Endothelial cell of umbilical vein (primary cell): ENCODE measurements at regions not wholly inside any gene's neighbourhood (a gene's known extent, or its start where the extent isn't known, plus 50 kb on each side); places are given as distances from the start of the nearest gene placed in this dataset.

Source experiments
- BruUV-seq: library from RNA; stranded (reverse); fragments of 400-500 nt; replicated peaks from 2 replicates; lab custom pipeline; 2021; lab: Mats Ljungman, UMichigan
- CTCF ChIA-PET: fragments of 300-600, 350-600 bp; sonication (Branson Sonifier 250); formaldehyde crosslinking; loops from one replicate; lab custom pipeline; 2021; ENCODE audit warnings: antibody characterized with exemption, inconsistent platforms; lab: Charles Lee
- POLR2A ChIA-PET: fragments of 300-600, 350-600 bp; sonication (Branson Sonifier 250); formaldehyde crosslinking; loops from one replicate; lab custom pipeline; 2021; ENCODE audit warnings: antibody characterized with exemption, inconsistent platforms; lab: Charles Lee
- DNase-seq: peaks from one replicate; pipeline ENCODE4 v3.0.0-alpha.2; 2011; ENCODE audit warnings: low read depth, low spot score
- FAIRE-seq: peaks from 2 replicates; lab custom pipeline; 2011; peaks lifted over from hg19 to GRCh38; lab: Jason Lieb, UNC
- H2AFZ ChIP-seq: 2 replicates; pipeline ENCODE4 v1.6.0; 2012; ENCODE audit warnings: low read depth, low read length, control low read depth, inconsistent platforms
- H3K27ac ChIP-seq: 2 replicates; pipeline ENCODE4 v1.5.1; 2011; ENCODE audit warnings: low read depth, mild to moderate bottlenecking, control low read depth, low read length, moderate library complexity; ENCODE audit not compliant: insufficient read depth
- H3K27me3 ChIP-seq, 2 experiments: 2 replicates each; pipeline versions ENCODE4 v1.6.0 to v1.6.1; 2011; ENCODE audit warnings: low read length in 2 of 2, mixed read lengths in 1 of 2; ENCODE audit not compliant: control insufficient read depth in 2 of 2, insufficient read depth in 2 of 2
- H3K36me3 ChIP-seq, 2 experiments: 2 replicates in 1 of 2; 3 replicates in 1 of 2; pipeline ENCODE4 v1.5.1; 2011; ENCODE audit warnings: low read length in 2 of 2, mild to moderate bottlenecking in 1 of 2, moderate library complexity in 1 of 2; ENCODE audit not compliant: control insufficient read depth in 2 of 2, insufficient read depth in 2 of 2; ENCODE audit errors: extremely low read depth in 1 of 2
- H3K4me1 ChIP-seq: 3 replicates; pipeline ENCODE4 v1.5.1; 2011; ENCODE audit warnings: mild to moderate bottlenecking, low read length; ENCODE audit not compliant: control insufficient read depth, insufficient read depth; ENCODE audit errors: extremely low read depth
- H3K4me2 ChIP-seq: 2 replicates; pipeline ENCODE4 v1.6.1; 2011; ENCODE audit warnings: low read length, control low read depth, mixed read lengths; ENCODE audit not compliant: insufficient read depth
- H3K4me3 ChIP-seq, 3 experiments: fragments of 200-600 bp in 1 of 3; sonication (generic), shearing (Covaris generic) in 1 of 3; replicated peaks in 1 of 3; 2 replicates each; pipeline ENCODE4 v1.5.1; 2011 to 2016; ENCODE audit warnings: control low read depth in 3 of 3, low read length in 3 of 3, mild to moderate bottlenecking in 2 of 3, inconsistent platforms in 1 of 3, low read depth in 1 of 3, moderate library complexity in 1 of 3; ENCODE audit not compliant: insufficient read depth in 1 of 3
- H3K79me2 ChIP-seq: 2 replicates; pipeline ENCODE4 v1.6.0; 2012; ENCODE audit warnings: low read length, inconsistent platforms; ENCODE audit not compliant: control insufficient read depth, insufficient read depth
- H3K9ac ChIP-seq: replicated peaks from 2 replicates; pipeline ENCODE3; 2011; ENCODE audit warnings: low read length, control low read depth; ENCODE audit not compliant: insufficient read depth; ENCODE audit errors: extremely low read depth
- H3K9me1 ChIP-seq: replicated peaks from 3 replicates; pipeline ENCODE4 v1.6.0; 2011; ENCODE audit warnings: mild to moderate bottlenecking, low read length; ENCODE audit not compliant: control insufficient read depth, insufficient read depth; ENCODE audit errors: extremely low read depth
- H3K9me3 ChIP-seq: replicated peaks from 2 replicates; pipeline ENCODE4 v1.5.1; 2012; ENCODE audit warnings: low read length, inconsistent platforms; ENCODE audit not compliant: control insufficient read depth, insufficient read depth
- H4K20me1 ChIP-seq: replicated peaks from 2 replicates; pipeline ENCODE3; 2011; ENCODE audit warnings: mild to moderate bottlenecking, low read length; ENCODE audit not compliant: control insufficient read depth, insufficient read depth; ENCODE audit errors: extremely low read depth
- CTCF ChIP-seq, 2 donors: IDR thresholded peaks; 1 replicate in 1 of 2; 2 replicates in 1 of 2; pipeline ENCODE4 v1.5.1; 2011; ENCODE audit warnings: low read length in 2 of 2, mild to moderate bottlenecking in 2 of 2, moderate library complexity in 2 of 2, control low read depth in 1 of 2, inconsistent platforms in 1 of 2, low read depth in 1 of 2; ENCODE audit not compliant: insufficient read depth in 1 of 2; ENCODE audit errors: extremely low read depth in 1 of 2
- FOS ChIP-seq: IDR thresholded peaks from 2 replicates; pipeline ENCODE4 v1.6.1; 2011; ENCODE audit warnings: mild to moderate bottlenecking, low read length, moderate library complexity, borderline replicate concordance; ENCODE audit not compliant: insufficient read depth
- GATA2 ChIP-seq: IDR thresholded peaks from 2 replicates; pipeline ENCODE4 v1.7.0; 2011; ENCODE audit warnings: low read depth, mild to moderate bottlenecking, moderate library complexity, mixed read lengths, low read length; ENCODE audit not compliant: insufficient read length, insufficient read depth
- POLR2A ChIP-seq: IDR thresholded peaks from 2 replicates; pipeline ENCODE4 v1.6.1; 2012; ENCODE audit warnings: low read depth, mild to moderate bottlenecking, control low read depth, low read length
- POLR2AphosphoS5 ChIP-seq: IDR thresholded peaks from 2 replicates; pipeline ENCODE4 v1.6.1; 2012; ENCODE audit warnings: low read depth, mild to moderate bottlenecking, control low read depth, low read length, moderate library complexity; ENCODE audit not compliant: insufficient read depth
- dilution Hi-C: fragments of 300-500 bp; cut with MboI; formaldehyde crosslinking; loops from one replicate; pipeline ENCODE4 v1.15.0; 2019; ENCODE audit warnings: low sequenced_read_pairs; ENCODE audit not compliant: extremely low pct_ligation_motif_present
- intact Hi-C: fragments of 100-400 bp; cut with micrococcal nuclease; formaldehyde crosslinking; loops from one replicate; pipeline ENCODE4 v1.10.0; 2022
- TF ChIP-seq, protein P1 (sequence below): IDR thresholded peaks from 2 replicates; pipeline ENCODE4 v1.6.1; 2011; ENCODE audit not compliant: insufficient read depth, insufficient read length

GRCh38 chr6:92114091-92114675, 1305.2 kb downstream of the EPHA7 start:
- CTCF ChIA-PET = interaction anchor here (1.5 kb wide), 1 partner anchor 531 kb away, joined by 4 read pairs; no protein-coding TSS in a partner anchor
- dilution Hi-C loops (no loop called here), intact Hi-C loops (no loop called here)
- no peak overlapping the region for H2AFZ ChIP-seq
- POLR2A ChIA-PET = no interaction called here
- TF ChIP-seq, protein P1, sequence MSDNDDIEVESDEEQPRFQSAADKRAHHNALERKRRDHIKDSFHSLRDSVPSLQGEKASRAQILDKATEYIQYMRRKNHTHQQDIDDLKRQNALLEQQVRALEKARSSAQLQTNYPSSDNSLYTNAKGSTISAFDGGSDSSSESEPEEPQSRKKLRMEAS = no peak
- no peak for TF ChIP-seq FOS
- TF ChIP-seq CTCF (IDR thresholded peaks at IDR 0.05; ENCODE audit: extremely low read depth in 1 of 2, insufficient read depth in 1 of 2, low read depth in 1 of 2, low read length in 2 of 2) = no peak
- TF ChIP-seq POLR2AphosphoS5 = no peak
- TF ChIP-seq POLR2A = no peak
- no peak for TF ChIP-seq GATA2
- no peaks in the 10 kb centered on the region for H3K36me3 ChIP-seq
- FAIRE-seq (no peak), DNase-seq (no peak)
- H3K9me1 ChIP-seq = no peaks in the 10 kb centered on the region
- no peaks in the 10 kb centered on the region for H4K20me1 ChIP-seq
- H3K27ac ChIP-seq = no peak overlapping the region
- no peaks in the 10 kb centered on the region for H3K4me1 ChIP-seq
- H3K4me2 ChIP-seq = no peak overlapping the region
- H3K9ac ChIP-seq = no peak overlapping the region
- no peak overlapping the region for H3K4me3 ChIP-seq
- no peaks in the 10 kb centered on the region for H3K27me3 ChIP-seq
- peaks cover 1% of the 10 kb centered on the region for H3K9me3 ChIP-seq
- BruUV-seq = no TSS peak
- no peaks in the 10 kb centered on the region for H3K79me2 ChIP-seq
